Bronchial epithelial cell (primary cell): ENCODE measurements at regions not wholly inside any gene's neighbourhood (a gene's known extent, or its start where the extent isn't known, plus 50 kb on each side); places are given as distances from the start of the nearest gene placed in this dataset.

Experiments
- DNase-seq: peaks from one replicate; pipeline ENCODE4 v3.0.0-alpha.2; 2010; ENCODE audit warnings: low read depth
- FAIRE-seq: peaks from 2 replicates; lab custom pipeline; 2011; peaks lifted over from hg19 to GRCh38; lab: Jason Lieb, UNC
- H3K27me3 ChIP-seq: 2 replicates; pipeline ENCODE4 v1.5.1; 2011; ENCODE audit warnings: low read length; ENCODE audit not compliant: control insufficient read depth, insufficient read depth
- H3K36me3 ChIP-seq: 2 replicates; pipeline ENCODE4 v1.5.1; 2011; ENCODE audit warnings: low read length; ENCODE audit not compliant: control insufficient read depth, insufficient read depth
- H3K4me3 ChIP-seq: 2 replicates; pipeline ENCODE4 v1.5.1; 2011; ENCODE audit warnings: mild to moderate bottlenecking, low read depth, low read length, control low read depth
- TF ChIP-seq, protein P1 (sequence below): IDR thresholded peaks from 2 replicates; pipeline ENCODE4 v1.5.1; 2011; ENCODE audit warnings: mild to moderate bottlenecking, moderate library complexity, low read length, control low read depth, inconsistent platforms; ENCODE audit not compliant: insufficient read depth, severe bottlenecking

DNA sequence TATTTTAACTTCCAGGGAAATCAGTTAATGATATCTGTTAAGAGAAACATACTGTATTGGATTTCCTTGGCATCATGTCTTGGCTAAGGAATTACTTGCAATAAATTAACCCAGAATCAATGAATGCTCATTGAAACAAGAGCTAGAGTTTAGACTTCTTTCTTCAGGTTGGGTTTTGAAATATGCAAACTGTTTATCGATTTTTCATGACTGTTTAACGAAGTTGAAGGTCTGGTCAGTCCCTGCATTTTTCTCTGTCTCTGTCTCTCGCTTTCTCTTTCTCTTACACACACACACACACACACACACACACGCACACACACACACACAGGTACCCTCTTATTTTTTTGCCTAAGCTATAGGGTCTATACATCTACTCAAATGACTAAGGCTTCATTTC, 981.0 kb downstream of the SUCLG1 start:
- no peak overlapping the region for H3K4me3 ChIP-seq
- no peak for FAIRE-seq

DNA sequence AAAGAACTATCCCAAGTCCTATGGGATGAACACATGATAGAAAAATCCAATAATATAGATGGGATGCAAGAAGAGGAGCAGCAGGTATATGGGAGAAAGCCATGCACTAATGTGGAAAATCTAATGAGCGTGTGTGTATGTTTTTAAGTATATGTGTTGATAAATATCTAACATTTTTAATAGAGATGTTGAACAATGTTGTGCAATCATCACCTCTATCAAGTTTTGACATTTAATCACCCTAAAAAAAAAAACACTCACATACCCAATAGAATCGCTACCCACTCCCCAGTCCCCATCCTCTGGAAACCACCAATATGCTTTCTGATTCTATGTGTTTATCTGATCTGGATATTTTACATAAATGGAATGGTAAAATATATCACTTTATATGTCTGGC, 983.7 kb downstream of the SUCLG1 start:
- no peak overlapping the region for H3K4me3 ChIP-seq
- DNase-seq (no peak), FAIRE-seq (no peak)
- no peaks in the 10 kb centered on the region for H3K27me3 ChIP-seq
- H3K36me3 ChIP-seq, result no peaks in the 10 kb centered on the region
- TF ChIP-seq, protein P1, sequence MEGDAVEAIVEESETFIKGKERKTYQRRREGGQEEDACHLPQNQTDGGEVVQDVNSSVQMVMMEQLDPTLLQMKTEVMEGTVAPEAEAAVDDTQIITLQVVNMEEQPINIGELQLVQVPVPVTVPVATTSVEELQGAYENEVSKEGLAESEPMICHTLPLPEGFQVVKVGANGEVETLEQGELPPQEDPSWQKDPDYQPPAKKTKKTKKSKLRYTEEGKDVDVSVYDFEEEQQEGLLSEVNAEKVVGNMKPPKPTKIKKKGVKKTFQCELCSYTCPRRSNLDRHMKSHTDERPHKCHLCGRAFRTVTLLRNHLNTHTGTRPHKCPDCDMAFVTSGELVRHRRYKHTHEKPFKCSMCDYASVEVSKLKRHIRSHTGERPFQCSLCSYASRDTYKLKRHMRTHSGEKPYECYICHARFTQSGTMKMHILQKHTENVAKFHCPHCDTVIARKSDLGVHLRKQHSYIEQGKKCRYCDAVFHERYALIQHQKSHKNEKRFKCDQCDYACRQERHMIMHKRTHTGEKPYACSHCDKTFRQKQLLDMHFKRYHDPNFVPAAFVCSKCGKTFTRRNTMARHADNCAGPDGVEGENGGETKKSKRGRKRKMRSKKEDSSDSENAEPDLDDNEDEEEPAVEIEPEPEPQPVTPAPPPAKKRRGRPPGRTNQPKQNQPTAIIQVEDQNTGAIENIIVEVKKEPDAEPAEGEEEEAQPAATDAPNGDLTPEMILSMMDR, result no peak

More for the DNA sequence above, 981.0 kb downstream of the SUCLG1 start:
- TF ChIP-seq, protein P1, result no peak
- no peaks in the 10 kb centered on the region for H3K27me3 ChIP-seq
- no peak for DNase-seq
- no peaks in the 10 kb centered on the region for H3K36me3 ChIP-seq

GRCh38 chr2:83471655-83472054, 987.4 kb downstream of the SUCLG1 start:
- no peak for FAIRE-seq
- TF ChIP-seq, protein P1, result no peak

DNA sequence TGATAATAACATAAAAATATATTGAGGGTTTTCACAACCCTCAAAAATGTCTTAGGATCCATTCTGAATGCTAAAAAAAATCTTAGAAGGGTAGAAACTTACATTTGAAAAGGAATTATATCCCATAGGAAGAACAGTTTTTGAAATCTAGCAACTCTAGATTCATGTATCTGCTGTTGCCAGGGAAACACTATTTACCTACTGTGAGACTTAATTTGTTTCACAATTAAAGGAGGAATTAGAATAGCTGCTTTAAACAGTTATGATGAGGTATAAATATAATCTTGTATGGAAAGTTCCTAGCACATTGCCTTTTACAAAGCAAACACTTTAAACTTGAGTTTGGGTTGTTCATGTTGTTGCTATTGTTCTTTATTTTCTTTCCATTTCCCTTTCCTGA, 988.2 kb downstream of the SUCLG1 start:
- H3K4me3 ChIP-seq, result no peak overlapping the region
- H3K36me3 ChIP-seq, result no peaks in the 10 kb centered on the region
- H3K27me3 ChIP-seq, result no peaks in the 10 kb centered on the region
- FAIRE-seq (no peak), DNase-seq (no peak)
- TF ChIP-seq, protein P1, result no peak

More at GRCh38 chr2:83471655-83472054, 987.4 kb downstream of the SUCLG1 start:
- no peaks in the 10 kb centered on the region for H3K27me3 ChIP-seq
- no peak overlapping the region for H3K4me3 ChIP-seq
- no peaks in the 10 kb centered on the region for H3K36me3 ChIP-seq
- no peak for DNase-seq

GRCh38 chr2:83464444-83464843, 994.6 kb downstream of the SUCLG1 start:
- Histone ChIP-seq H3K36me3 (no peaks in the 10 kb centered on the region), H3K4me3 (no peak overlapping the region), H3K27me3 (no peaks in the 10 kb centered on the region)
- no peak for DNase-seq
- TF ChIP-seq, protein P1, result no peak
- FAIRE-seq, result no peak

GRCh38 chr2:83462881-83463280, 996.2 kb downstream of the SUCLG1 start:
- FAIRE-seq (no peak), DNase-seq (no peak)
- Histone ChIP-seq H3K27me3 (no peaks in the 10 kb centered on the region), H3K36me3 (no peaks in the 10 kb centered on the region), H3K4me3 (no peak overlapping the region)
- TF ChIP-seq, protein P1, result no peak
